Stimulated activated CD8-positive, alpha-beta memory T cell treated with anti-CD3 and anti-CD28 coated beads, Interleukin-12 subunit alpha, Interleukin-12 subunit beta, amount 100 ng/mL, for 24 hours (primary cell): ENCODE measurements at regions not wholly inside any gene's neighbourhood (a gene's known extent, or its start where the extent isn't known, plus 50 kb on each side); places are given as distances from the start of the nearest gene placed in this dataset.

Source experiments
- DNase-seq: peaks from one replicate; pipeline ENCODE4 v3.0.0-alpha.2; 2020; ENCODE audit errors: extremely low read depth

DNA sequence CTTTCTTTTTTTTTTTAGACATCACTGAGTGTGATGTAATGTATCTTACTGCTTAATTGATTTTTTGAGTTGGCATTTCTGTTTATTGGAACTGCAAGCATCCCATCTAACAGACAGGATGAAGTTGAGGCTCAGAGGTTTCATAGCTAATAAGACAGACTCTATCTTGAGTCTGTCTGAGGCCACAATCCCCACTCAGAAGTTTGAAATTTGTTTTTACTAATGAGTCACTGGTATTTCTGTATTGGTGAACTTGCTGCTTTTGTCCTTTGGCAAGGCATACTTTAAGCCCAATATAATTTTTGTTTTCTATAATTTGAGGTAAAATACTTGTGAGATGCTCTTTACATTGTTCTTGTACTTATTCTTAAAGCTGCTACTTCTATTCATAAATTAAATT is 491.2 kb downstream of the PSAT1 start:
- no peak for DNase-seq

DNA sequence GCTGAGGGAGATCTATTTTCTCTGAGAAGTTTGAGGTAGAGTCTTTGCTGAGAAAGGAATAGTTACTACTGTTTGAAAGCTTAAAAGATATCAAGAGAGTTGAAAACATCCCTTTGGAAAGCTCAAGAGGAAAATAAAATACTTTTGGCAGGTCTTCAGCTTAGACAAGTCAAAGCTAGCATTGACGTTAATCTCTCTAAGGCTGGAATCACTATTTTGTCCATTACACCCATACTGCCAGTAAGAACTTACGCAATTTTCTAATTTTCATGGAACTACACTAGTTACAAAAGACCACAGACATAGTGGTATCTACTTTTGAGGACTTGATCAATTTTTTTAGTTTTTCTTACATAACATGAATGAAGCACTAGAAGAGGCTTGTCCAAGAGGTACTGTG is 494.9 kb downstream of the PSAT1 start:
- no peak for DNase-seq

DNA sequence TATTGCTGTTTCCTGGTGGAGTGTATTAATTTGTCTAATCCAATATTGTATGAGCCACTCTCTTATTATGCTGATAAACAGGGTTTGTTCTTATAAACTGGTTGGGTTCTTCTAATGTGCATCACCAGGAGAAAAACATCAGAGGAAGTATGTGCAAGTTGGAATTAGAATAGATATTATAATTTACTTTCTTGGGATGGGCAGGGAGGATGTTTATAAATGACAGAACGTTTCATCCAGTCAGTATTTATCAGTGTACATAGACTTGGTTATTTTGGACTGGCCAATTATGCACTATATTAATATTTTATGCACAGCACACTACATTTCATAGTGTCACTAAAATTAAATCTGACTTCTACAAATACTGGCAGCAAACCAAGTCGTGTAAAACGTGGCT is 495.8 kb downstream of the PSAT1 start:
- no peak for DNase-seq

DNA sequence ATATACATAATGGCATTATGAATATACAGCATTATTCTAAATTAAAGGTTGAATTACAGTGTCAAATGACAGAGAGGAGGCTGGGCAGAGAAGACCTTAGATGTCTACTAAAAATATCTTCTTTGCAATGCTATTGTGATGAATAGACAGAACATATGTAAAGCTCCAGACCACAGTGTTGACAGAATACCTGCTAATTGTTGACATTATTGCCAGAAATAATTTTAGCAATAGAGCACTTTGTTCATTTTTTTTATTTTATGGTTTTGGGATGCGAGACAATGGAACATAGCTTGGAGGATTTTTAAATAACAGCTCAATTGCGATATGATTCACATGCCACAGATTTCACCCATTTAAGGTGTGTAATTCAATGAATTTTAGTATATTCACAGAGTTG is 508.8 kb downstream of the PSAT1 start:
- no peak for DNase-seq

DNA sequence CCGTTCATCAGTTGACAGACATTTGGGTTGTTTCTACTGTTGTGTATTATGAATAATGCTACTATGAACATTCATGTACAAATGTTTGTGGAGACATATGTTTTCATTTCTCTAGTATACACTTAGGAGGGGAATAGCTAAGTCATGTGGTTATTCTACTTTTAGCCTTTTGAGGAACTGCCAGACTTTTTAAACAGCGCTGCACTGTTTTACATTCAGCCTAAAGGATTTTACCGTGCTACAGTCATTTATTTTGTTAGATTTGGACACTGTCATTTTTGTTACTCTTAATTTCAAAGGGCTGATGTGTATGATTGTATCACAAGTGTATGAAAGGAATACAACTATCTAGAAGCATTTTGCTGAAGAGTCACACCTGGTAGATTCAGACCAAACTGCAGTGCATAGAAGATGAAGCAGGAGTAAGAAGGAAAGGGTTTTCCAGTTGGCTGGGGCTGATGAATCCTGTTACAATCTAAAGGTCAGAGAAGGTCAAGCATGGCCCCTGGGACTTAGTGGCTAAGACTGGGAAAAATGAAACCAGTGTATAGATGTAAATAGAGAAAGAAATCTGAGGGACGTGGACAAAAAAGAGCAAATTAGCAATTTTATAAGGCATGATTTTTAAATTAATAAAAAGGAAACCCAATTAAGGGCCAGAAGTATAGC is 509.7 kb downstream of the PSAT1 start:
- DNase-seq: no peak

DNA sequence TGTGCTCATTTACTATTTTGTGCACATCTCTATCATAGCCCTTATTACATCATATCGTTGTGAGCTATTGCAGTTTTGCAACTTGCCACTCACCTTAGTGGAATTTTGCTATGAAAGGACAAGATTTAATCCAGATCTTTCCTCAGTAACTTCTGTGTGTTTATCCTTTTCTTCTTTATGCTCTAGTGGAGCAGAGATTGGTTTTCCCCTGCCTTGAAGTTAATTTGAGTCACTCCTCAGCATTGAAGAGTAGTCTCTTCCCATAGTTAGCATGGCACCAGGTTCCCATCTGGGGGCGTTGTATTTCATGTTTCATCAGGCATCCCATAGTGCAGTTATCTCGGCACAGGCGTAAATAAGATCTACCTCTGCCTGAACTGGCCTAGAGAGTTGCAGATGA is 510.4 kb downstream of the PSAT1 start:
- no peak for DNase-seq

DNA sequence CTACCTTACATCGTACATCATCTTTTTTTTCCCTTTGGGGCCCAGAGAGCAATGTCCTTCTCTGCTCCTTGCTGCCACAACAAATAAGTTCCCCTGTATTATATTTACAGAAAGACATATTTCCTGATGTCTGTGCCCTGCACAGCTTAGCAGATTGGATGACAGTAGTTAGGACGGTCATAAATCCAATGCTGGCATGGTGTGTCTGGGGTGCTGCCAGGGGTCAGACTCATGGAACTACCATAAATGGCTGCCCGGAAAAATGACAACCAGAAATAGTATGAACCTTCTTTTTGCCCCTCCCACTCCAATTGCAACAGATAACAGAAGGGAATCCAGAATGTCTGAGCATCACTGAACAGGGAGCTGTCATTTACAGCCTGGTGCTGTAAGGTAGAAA is 511.1 kb downstream of the PSAT1 start:
- no peak for DNase-seq

DNA sequence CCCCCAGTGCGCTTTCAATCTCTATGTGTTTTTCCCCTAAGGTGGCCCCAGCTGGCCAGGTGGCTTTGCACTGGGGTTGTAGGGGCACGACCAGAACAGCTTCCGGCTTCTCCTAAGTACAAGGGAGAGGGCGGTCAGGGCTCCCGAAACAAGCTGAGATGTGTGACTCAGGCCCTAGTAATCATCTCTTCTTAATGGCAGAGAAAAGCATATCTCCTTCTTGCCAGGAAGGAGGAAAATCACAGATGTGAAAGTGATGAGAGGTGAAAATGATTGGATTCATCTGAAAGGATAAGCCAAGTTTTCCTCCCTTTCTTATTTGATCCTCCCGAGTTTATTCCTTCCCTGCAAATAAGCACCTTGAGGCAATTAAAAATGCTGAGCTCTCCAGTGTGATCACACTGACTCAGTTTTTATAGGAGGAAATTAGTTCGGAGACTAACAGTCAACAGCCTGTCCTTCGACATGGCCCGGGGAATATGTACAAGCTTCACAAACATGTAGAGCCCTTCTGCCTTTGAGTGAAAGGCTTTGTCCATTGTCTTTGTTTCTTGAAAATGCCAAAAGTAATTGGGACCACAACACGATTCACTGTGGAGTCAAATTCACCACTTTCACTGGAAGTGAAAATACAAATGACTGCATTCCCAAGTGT is 514.8 kb downstream of the PSAT1 start:
- DNase-seq: no peak

DNA sequence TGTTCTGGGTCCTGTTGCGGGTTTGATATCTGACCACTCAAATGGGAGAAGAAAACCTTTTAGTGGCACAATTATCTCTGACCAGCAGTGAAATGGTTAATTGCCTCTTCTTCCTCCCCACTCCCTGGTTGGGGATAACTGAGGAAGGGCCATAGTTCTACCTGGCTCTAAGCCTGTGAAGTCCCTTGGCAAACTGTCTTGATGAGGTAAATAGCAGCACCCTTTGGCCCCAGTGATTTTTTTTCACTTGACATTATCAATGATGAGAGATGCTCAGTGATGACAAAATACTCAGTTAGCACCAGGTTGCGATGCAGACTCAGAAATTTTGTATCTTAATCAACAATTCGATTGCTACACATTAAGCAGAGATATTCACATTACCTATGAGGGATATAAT is 515.7 kb downstream of the PSAT1 start:
- no peak for DNase-seq

DNA sequence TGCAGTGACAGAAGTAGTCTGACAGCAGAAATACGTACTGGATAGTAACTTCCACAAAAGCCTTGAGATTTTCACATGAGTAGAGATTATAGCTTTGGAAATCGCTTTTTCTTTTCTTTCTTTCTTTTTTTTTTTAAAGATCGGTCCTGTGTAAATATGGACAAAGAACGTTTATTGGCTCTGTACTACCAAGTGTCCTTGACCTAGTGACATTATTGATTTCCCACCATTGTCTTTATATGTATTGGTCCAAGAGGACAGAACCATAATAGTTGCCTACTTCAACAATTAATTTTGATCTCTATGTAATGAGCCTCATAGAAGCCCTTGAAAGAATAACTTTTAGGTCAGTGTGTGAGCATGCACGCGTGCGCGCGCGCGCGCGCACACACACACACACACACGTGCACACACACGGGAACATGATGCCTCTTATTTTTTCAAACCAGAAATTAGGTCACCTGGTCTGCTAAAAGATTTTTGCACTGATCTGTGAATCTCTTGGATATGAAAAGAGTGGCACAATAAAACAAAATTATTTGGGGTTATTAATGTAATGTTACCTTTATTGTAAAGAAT is 516.8 kb downstream of the PSAT1 start:
- DNase-seq: no peak

DNA sequence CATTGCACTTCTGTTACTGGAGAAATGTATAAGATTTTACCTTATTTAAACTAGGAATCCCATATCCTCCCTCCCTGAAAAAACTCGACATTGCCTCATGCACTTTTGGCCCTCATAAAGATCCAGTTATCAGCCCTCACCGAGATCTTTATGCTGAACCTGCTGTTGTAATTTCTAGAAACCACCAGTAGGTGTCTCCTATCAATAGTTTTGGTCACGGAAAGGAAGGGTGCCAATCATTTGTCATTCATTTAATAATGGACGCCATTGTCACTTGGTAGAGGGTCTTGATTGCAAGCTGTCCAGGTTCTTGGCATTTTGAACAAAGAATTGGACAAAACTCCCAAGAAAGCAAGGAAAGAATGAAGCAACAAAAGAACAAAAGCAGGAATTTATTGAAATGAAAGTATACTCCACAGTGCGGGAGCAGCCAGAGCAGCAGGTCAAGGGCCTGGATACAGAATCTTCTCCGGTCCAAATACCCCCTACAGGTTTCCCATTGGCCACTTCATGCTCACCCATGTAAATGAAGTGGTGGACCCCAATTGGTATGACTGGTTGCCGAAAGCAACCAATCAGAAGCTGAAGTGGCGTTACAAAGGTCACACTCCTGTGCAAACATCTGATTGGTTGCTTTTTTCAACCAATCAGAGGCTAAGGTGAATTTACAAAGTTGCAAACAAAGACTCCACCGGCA is 524.3 kb downstream of the PSAT1 start:
- no peak for DNase-seq

DNA sequence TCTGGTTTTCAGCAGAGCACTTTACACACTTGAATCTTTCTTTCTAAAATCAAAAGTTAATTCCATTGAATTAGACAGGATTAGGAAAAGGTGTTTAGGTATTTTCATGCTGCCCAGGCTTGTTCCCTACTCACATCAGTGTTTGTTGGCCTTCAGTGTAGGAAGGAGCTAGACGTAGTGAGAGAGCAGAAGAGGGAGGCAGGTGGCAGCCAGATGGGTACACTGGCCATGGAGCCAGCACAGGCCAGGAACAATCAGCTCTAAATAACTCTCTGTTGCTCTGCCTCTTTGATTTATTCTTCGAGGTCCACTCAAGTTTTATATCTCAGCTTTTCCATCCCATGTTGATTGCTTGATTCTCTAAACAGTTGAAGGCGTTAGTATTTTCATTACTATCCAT is 529.6 kb downstream of the PSAT1 start:
- DNase-seq: no peak

DNA sequence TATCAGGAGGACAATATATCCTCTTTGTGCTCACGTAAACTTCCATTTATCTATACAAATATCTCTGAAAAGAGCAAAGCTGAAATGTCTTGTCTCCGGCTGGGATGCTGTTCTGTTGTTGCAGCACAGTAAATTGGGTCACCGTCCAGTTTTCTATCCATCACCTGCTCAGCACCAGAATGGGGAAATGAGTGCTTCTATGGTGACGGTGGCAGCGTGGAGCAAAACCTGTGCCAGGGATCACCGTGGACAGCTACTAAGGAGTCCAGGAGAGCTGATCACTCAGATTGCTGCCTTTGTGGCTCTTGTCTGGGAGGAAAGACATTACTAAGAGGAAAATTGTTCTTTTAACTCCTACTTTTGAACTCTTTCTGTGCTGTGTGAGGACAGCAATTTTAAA is 531.6 kb downstream of the PSAT1 start:
- DNase-seq: no peak

DNA sequence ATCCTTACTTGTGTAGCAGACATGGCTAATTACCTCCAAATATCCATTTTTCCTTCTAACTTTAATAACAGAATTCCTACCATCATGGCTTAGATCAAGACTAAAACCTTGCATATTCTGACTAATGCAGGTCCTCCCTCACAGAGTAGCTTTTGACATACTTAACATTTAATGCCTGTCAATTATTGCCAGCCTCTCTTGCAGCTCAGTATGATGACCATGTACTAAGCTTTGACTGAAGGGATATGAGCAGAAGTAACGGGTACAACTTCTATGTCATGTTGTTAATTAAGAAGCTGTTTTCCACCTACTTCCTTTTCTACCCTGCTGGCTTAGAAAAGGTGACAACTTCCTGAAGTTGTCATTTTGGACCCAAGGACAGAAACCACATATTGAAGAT is 533.4 kb downstream of the PSAT1 start:
- no peak for DNase-seq

DNA sequence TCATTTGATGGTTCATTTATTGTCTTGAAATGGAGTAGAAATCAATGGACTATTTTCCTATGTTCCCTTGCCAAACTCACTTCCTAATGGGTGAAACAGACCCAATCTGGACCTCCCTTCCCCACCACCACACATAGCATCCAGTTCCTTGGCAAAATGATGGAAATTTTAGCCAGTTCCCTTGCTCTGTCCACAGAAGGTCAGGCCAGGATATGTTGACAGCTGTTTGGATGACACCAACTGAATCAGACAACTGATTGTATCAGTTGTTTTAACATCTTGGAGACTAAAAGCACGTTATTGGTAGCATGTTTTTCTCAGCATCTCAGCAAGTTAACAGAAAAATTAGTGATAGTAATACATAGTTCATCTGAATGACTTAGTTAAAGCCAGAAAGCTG is 534.8 kb downstream of the PSAT1 start:
- DNase-seq: no peak

DNA sequence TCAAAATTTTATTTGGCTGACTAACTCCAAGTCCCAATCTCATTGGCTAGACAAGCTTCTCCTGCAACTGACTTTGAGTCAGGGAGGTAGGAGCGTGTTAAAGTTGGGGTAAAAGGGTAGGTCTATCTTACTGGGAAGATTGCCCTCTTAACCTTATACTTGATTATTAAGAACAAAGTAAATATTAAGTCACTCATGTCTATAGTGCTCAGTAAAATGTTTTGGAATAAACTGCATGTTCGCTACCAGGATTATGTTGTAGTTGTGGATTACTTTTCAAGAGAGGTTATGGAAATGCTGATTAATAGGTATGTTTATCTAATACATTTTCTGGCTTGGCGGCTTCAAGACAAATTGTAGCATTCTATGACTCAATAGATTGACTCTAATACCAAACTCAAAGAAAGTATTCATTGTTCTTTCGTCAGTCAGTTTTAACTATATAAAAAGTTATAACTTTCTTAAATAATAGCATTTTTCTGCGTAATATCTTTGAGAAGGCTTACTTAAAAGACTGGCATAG is 539.1 kb downstream of the PSAT1 start:
- DNase-seq: no peak

DNA sequence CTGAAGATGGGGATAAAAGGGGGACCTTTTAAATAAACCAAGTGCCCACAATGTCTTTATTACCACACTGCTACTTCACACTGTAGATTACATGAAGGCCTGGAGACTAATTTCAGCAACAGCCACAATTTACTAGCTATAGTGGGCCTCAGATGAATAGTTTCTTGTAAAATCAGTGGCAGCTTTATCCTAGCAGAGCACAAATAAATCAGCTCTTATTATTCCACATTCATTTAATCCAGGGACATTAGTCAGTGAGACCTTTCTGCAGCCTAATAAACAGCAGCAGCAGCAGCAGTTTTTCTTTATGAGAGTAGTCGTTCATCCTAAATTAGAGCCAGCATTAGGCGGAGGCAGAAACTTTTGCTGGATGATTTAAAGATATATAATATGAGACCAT is 542.3 kb downstream of the PSAT1 start:
- DNase-seq: no peak

DNA sequence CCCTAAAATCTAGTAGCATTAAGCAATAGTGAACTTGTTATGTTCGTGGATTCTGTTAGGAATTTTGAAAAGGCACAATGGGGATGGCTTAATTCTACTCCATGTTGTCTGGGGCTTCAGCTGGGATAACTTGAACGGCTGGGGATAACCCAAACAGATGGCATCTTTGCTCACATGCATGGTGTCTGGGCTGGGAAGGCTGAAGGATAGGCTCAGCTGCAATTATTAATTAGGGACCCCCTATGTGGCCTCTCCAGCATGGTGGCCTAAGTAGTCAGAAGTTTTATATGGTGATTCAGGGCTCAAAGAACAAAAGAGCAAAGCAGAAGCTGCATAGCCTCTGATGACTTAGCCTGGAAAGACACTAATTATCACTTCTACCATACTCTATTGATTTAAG is 551.1 kb downstream of the PSAT1 start:
- no peak for DNase-seq

DNA sequence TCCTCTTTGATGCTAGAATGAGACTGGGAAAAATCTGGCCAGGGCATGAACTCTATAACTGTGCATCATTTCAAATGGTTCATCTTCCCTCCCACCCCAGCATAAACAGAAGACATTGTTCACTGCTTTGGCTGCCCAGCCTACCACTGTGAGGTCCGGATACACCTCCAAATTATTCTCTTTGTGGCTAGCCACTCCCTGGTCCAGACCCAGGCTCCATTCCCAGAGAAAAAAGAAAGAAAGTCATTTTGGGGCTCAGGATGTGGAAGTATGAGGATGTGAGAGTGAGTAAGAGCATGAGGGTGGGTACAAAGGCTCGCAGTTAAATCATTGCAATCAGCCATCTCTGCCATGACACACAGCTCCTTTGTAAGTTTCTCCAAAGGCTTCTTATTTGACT is 559.2 kb downstream of the PSAT1 start:
- no peak for DNase-seq

DNA sequence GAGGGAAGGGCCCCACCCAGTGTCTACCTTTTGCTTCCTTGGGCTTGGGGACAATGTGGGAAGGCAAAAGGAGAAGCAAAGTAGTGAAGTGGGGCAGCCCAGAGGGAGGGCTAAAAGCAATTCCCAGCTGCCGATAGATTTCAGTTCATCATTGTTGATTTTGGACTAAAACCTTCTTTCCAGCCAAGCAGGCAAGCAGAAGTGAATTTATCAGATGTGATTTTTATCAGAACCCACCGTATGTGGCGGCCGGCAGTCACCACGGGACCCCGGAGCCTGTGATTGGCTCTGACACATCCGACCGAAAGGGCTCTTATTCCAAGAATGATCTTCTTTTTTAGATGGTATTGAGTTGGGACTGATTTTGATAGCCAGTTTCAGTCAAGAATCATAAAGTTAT is 559.9 kb downstream of the PSAT1 start:
- DNase-seq: no peak

DNA sequence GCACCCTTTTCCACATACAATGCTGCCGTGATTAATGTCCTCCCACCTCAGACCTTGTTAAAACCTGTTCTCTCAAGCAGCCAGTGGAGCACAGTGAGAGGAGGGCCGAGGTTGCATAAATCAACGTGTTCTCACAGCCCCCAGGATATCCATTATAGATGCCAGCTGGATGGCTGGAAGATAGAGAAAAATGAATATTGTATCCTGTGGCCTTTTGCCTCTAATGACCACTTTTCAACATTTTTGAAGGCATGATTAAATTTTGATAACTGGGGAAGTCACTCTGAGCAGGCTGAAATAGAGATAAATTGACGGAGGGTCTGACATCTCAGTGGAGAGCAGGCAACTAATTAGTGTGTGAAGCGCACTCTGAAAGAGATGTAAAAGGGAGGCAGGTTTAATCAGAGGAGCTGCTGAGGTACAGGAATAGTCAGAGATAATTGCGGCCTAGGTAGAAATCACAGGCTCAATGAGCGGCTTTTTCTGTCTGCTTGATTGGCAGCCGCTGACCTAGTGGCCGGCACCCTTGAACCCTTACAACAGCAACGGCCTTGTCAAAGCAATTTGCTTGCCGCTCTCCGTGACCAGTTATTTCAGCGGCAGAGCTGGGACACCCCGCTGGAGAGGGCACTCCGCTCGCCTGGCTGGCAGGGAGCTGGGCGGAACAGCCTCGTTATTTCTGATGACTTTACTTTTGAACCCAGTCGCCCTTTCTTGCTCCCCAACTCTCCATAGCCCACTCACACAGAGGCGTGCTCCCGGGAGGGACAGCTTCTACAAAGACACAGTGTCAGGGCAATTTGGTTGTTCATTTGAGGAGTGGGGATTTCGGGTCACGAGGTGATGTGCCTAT is 560.7 kb downstream of the PSAT1 start:
- DNase-seq: no peak

DNA sequence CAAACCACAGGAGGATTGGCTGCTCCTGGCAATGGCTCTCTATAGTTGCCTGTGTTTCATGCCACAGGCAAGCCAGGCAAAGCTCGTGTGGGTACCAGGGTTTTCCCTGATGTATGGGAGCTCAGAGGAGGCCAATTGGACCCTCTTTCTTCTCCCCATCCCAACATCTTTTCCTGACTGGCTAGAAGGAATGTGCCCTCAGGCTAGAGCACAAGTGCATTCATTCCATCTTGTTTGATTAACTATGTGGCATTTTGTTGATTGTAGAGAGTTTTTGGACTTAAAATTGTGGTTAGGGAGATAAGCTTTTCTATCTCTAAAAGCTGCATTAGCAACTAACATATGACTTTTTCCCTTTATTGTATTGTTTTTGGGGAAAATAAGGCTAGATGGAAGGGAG is 561.3 kb downstream of the PSAT1 start:
- DNase-seq: no peak
